GM12891 (cell line): ENCODE measurements at regions not wholly inside any gene's neighbourhood (a gene's known extent, or its start where the extent isn't known, plus 50 kb on each side); places are given as distances from the start of the nearest gene placed in this dataset.

ENCODE experiments used
- POLR2A ChIP-seq: IDR thresholded peaks from 2 replicates; pipeline ENCODE4 v1.6.1; 2011; ENCODE audit warnings: low read depth, low read length, control low read depth
- POLR2AphosphoS5 ChIP-seq: IDR thresholded peaks from 2 replicates; pipeline ENCODE4 v1.6.1; 2011; ENCODE audit warnings: low read depth, low read length, control low read depth
- TAF1 ChIP-seq: IDR thresholded peaks from 2 replicates; pipeline ENCODE4 v1.6.1; 2011; ENCODE audit warnings: low read depth, low read length, control low read depth

- TF ChIP-seq POLR2A (no peak), POLR2AphosphoS5 (no peak), TAF1 (no peak)
Observed at GRCh38 chr3:117610156-117610555, 900.6 kb downstream of the TUSC7 start.
